IgD-negative memory B cell (primary cell): ENCODE measurements at regions not wholly inside any gene's neighbourhood (a gene's known extent, or its start where the extent isn't known, plus 50 kb on each side); places are given as distances from the start of the nearest gene placed in this dataset.

ENCODE experiments used
- H3K27ac Mint-ChIP-seq, 3 donors: one replicate each; pipeline ENCODE4 v1.8.0; 2020 to 2022; ENCODE audit warnings: mild to moderate bottlenecking in 3 of 3, mixed read lengths in 3 of 3, moderate library complexity in 1 of 3
- H3K27me3 Mint-ChIP-seq: one replicate; pipeline ENCODE4 v1.8.0; 2021; ENCODE audit warnings: mixed read lengths
- H3K36me3 Mint-ChIP-seq: one replicate; pipeline ENCODE4 v1.8.0; 2020; ENCODE audit warnings: mild to moderate bottlenecking, mixed read lengths
- H3K4me1 Mint-ChIP-seq, 3 donors: one replicate each; pipeline ENCODE4 v1.8.0; 2020 to 2022; ENCODE audit warnings: mixed read lengths in 3 of 3, mild to moderate bottlenecking in 1 of 3
- H3K4me3 Mint-ChIP-seq, 4 donors: one replicate each; pipeline ENCODE4 v1.8.0; 2020 to 2022; ENCODE audit warnings: mild to moderate bottlenecking in 4 of 4, mixed read lengths in 4 of 4, moderate library complexity in 3 of 4
- H3K9me3 Mint-ChIP-seq, 3 donors: one replicate each; pipeline ENCODE4 v1.8.0; 2020 to 2021; ENCODE audit warnings: mixed read lengths in 3 of 3, mild to moderate bottlenecking in 1 of 3

DNA sequence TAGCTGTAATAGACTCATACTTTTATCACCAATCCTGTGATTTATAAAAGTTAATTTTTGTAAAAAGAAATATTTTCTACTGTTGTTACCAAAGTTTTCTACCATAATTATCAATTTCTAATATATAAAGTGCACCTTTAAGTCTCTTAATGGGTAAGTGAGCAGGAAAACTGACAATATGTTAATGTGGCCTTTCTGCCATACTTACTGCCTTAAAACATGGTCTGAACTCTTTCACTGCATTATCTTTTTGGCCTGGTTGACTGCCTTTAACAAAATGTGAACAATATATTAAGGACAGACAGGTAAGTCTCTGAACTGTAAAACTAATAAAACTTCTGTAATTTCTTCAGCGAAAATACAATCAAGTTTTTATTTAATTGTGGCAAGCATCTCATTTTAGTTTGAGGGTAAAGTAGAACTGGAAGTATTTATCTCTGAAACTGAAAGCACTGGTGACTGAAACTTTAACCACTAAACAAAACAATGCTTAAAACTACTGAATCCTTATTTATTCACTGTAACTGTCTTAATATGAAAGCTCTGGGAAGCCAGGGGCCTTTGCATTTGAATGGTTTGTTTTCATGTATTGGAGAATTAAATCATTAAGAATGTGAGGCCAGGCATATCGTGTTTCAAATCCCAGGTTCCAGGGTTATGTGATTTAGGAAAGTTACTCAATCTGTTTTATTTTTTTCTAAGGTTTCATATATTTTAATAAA lies 948.8 kb upstream of the POT1 start:
- Mint-ChIP-seq H3K27ac (no peak overlapping the region), H3K27me3 (no peaks in the 10 kb centered on the region), H3K9me3 (peaks cover 0 to 4% (median 0%) of the 10 kb centered on the region in 3 donors), H3K4me3 (no peak overlapping the region), H3K4me1 (no peaks in the 10 kb centered on the region), H3K36me3 (no peaks in the 10 kb centered on the region)

DNA sequence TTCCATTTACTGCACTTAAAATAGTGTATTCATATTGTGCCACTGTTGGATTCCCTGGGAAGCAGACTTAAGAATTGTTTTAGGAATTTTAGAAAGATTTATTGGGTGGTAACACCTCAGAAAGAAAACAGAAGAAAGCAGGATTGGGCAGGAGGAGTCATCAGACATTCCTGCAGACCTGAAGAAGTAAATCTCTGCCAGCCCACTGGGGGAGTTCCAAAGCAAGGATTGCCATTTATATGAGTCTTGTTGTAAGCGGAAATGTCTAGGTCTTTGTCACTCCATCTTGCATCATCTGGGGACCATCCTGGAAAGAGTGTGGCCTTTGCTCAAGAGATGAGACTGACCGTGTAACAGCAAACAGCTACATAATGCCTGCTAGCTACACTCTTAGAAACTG lies 947.6 kb upstream of the POT1 start:
- peaks cover 0 to 4% (median 0%) of the 10 kb centered on the region in 3 donors for H3K9me3 Mint-ChIP-seq
- H3K36me3 Mint-ChIP-seq: no peaks in the 10 kb centered on the region

DNA sequence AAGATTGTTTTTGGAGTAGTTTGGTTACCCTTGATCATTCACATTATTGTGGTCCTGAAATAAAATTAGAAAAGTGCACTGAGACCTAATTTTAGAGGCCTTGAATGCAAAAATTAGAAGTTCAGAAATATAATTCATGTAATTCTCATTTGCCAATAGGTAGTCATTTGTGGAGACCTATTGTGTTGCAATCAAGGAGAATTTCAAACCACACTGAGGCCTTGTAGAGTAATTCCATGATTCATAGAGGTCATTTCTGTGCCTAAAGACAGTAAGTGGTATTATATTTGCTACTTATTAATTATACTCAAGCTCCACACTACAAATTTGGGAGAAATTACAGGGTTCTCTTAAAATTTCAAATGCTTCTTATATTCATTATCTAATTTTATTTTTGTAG lies 946.8 kb upstream of the POT1 start:
- Mint-ChIP-seq H3K9me3 (peaks cover 0 to 4% (median 0%) of the 10 kb centered on the region in 3 donors), H3K36me3 (no peaks in the 10 kb centered on the region), H3K27me3 (no peaks in the 10 kb centered on the region), H3K4me3 (no peak overlapping the region), H3K27ac (no peak overlapping the region), H3K4me1 (no peaks in the 10 kb centered on the region)

More for the DNA sequence above, 947.6 kb upstream of the POT1 start:
- Mint-ChIP-seq H3K27ac (no peak overlapping the region), H3K4me1 (no peaks in the 10 kb centered on the region), H3K27me3 (no peaks in the 10 kb centered on the region), H3K4me3 (no peak overlapping the region)

DNA sequence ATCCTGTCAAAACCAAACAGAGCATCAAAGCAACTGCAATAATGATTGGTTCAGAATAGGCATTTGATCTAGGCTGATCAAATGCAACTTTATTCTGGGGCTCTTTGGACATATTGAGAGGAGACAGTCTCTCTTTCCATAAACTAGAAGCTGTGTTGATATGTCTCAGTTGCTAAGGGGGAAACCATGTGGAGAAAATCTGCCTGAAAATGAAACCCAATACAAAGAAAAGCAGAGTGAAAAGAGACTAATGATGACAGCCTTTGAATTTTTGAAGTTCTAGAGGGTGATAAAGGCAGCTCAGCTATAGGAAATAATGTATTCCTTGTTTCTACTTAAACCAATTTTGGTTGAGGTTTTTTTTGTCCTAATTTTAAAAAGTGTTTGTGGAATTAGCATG lies 941.8 kb upstream of the POT1 start:
- Mint-ChIP-seq H3K36me3 (no peaks in the 10 kb centered on the region), H3K4me3 (no peak overlapping the region), H3K27me3 (no peaks in the 10 kb centered on the region), H3K9me3 (peaks cover 2 to 4% (median 4%) of the 10 kb centered on the region in 3 donors), H3K27ac (no peak overlapping the region), H3K4me1 (peaks cover 0 to 2% (median 0%) of the 10 kb centered on the region in 3 donors)

DNA sequence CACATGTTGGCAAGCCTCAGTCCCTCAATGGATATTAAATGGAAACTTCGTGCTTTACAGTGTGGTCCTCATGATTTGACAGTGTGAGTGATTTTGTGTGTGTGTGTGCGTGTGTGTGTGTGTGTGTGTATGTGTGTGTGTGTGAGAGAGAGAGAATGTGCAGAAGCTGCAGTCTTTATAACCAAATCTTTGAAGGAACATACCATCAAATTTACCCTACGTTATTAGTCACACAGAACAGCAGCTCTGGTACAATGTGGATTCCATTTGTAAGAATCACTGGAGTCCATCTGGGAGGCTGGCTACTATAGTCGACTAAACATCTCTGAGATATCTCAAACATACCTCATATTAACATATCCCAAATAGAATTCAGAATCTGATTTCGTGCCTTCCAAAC lies 928.0 kb upstream of the POT1 start:
- Mint-ChIP-seq H3K36me3 (no peaks in the 10 kb centered on the region), H3K9me3 (peaks cover 0 to 5% (median 5%) of the 10 kb centered on the region in 3 donors), H3K27ac (no peak overlapping the region), H3K4me1 (no peaks in the 10 kb centered on the region), H3K27me3 (no peaks in the 10 kb centered on the region), H3K4me3 (no peak overlapping the region)

DNA sequence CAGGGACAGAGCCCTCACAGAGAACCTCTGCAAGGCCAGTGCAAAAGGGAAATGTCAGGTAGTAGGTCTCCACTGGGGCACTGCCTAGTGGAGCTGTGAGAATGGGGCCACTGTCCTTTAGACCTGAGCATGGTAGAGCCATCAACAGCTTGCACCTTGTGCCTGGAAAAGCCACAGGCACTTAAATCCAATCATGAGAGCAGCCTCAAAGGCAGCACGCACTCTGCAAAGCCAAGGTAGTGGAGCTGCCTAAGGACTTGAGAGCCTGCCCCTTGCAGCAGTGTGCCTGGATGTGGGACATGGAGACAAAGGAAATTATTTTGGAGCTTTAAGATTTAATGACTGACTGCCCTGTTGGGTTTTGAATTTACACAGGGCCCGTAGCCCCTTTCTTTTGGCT lies 918.5 kb upstream of the POT1 start:
- Mint-ChIP-seq H3K27ac (no peak overlapping the region), H3K36me3 (no peaks in the 10 kb centered on the region), H3K4me3 (no peak overlapping the region), H3K27me3 (no peaks in the 10 kb centered on the region), H3K4me1 (no peaks in the 10 kb centered on the region), H3K9me3 (peaks cover 8 to 17% (median 12%) of the 10 kb centered on the region in 3 donors)

DNA sequence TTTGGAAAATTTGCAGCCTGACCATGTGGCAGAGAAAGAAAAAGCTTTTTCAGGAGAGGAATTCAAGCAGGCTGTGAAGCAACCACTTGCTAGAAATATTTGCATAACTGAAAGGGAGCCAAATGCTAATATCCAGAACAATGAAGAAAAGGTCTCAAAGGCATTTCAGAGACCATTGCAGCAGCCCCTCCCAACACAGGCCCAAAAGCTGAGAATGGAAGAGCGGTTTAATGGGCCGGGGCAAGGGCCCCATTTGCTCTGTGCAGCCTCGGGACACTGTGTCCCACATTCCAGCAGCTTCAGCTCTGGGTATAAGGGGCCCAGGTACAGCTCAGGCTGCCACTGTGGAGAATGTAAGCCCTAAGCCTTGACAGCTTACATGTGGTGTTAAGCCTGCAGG lies 918.1 kb upstream of the POT1 start:
- no peaks in the 10 kb centered on the region for H3K4me1 Mint-ChIP-seq
- H3K36me3 Mint-ChIP-seq: no peaks in the 10 kb centered on the region
- no peak overlapping the region for H3K27ac Mint-ChIP-seq
- no peak overlapping the region for H3K4me3 Mint-ChIP-seq
- no peaks in the 10 kb centered on the region for H3K27me3 Mint-ChIP-seq
- peaks cover 8 to 17% (median 12%) of the 10 kb centered on the region in 3 donors for H3K9me3 Mint-ChIP-seq

DNA sequence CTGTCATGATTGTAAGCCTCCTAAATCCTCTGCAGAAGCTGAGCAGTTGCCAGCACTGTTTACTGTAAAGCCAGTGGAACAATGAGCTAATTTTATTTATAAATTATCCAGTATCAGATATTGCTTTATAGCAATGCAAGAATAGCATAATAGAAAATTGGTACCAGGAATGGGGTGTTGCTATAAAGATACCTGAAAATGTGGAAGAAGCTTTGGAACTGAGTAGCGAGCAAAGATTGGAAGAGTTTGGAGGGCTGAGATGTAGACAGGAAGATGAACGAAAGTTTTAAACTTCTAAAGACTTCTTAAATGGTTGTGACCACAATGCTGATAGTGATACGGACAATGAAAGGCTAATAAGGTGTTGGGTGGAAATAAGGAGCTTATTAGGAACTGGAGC lies 917.4 kb upstream of the POT1 start:
- H3K9me3 Mint-ChIP-seq: peaks cover 8 to 14% (median 12%) of the 10 kb centered on the region in 3 donors
- no peaks in the 10 kb centered on the region for H3K4me1 Mint-ChIP-seq
- no peak overlapping the region for H3K4me3 Mint-ChIP-seq
- H3K36me3 Mint-ChIP-seq: no peaks in the 10 kb centered on the region
- H3K27me3 Mint-ChIP-seq: no peaks in the 10 kb centered on the region
- H3K27ac Mint-ChIP-seq: no peak overlapping the region

DNA sequence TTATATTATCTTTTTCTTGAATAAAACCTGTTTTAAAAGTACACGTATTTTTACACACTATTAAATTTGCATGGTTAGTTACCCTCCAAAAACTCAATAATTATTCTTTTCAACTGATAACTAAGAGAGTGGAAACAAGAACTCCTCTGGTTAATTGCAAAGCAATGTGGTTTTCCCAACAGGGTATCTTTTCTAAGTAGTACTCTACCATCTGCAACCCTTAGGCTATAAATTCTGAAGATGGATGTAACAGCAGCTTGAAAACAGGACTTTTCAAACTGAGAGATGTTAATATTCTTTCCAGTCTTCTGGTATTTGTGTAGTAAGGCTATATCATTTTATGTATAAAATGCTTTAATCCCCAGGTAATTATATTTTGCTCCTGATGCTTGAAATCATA lies 916.1 kb upstream of the POT1 start:
- peaks cover 8 to 14% (median 9%) of the 10 kb centered on the region in 3 donors for H3K9me3 Mint-ChIP-seq
- H3K4me1 Mint-ChIP-seq: no peaks in the 10 kb centered on the region
- no peaks in the 10 kb centered on the region for H3K27me3 Mint-ChIP-seq
- H3K36me3 Mint-ChIP-seq: no peaks in the 10 kb centered on the region
- H3K4me3 Mint-ChIP-seq: no peak overlapping the region
- H3K27ac Mint-ChIP-seq: no peak overlapping the region

DNA sequence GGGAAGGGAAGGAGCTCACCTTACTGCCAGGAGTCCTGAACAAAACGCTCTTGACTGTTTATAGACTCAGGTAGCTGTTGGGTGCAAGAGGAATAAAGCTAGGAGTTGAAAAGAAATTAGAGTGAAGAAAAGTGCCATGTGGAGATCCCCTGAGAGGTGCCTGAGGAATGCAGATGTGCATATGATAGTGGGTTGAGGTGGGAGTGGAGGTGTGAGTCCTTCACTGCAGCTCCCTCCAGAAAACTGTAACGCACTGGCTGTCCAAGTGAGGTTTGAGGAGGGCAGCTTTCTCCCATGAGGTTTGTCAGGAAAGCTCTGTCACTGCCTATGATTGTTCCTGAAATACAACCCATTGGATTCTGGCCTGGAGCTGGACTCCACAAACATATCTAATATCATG lies 904.8 kb upstream of the POT1 start:
- peaks cover 6 to 8% (median 7%) of the 10 kb centered on the region in 3 donors for H3K9me3 Mint-ChIP-seq
- no peak overlapping the region for H3K4me3 Mint-ChIP-seq
- no peaks in the 10 kb centered on the region for H3K36me3 Mint-ChIP-seq
- no peak overlapping the region for H3K27ac Mint-ChIP-seq
- no peaks in the 10 kb centered on the region for H3K4me1 Mint-ChIP-seq
- no peaks in the 10 kb centered on the region for H3K27me3 Mint-ChIP-seq

DNA sequence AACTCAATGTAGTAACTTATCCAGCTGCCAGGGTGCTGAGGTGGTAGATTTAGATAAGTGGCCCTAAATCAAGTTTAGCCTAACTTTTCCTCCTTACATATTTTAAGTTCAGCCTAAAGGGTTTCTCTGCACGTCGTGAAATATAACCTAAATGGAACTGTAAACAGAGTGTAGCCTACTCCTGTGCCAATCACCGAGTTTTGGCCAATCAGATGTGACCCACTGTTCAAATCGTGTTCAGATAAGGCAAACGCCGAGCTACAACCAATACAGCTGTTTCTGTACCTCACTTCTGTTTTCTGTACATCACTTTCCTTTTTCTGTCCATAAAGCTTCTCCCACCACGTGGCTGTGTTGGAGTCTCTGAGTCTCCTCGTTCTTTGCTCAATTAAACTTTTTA lies 904.2 kb upstream of the POT1 start:
- H3K27me3 Mint-ChIP-seq: no peaks in the 10 kb centered on the region
- no peak overlapping the region for H3K4me3 Mint-ChIP-seq
- no peaks in the 10 kb centered on the region for H3K4me1 Mint-ChIP-seq
- H3K9me3 Mint-ChIP-seq: peaks cover 7 to 9% (median 9%) of the 10 kb centered on the region in 3 donors
- no peaks in the 10 kb centered on the region for H3K36me3 Mint-ChIP-seq
- H3K27ac Mint-ChIP-seq: no peak overlapping the region

DNA sequence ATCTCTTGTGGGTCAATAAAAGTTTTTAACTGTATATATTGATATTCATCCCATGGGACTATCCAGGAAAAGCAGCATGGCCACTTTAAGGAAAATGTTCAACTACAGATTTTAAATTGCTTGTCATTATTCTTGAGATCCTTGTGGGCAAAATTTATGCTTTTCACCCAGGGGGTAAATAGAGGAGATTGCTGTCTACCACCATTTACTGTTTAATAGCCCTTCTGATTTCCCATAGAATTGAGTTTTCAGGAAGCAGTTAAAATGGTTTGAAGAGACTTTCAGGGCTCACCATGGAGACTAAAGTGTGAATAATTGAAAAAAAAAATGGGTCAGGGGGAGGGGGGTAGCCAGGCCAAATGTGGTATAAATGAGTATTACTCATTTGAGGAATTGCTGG lies 901.1 kb upstream of the POT1 start:
- no peak overlapping the region for H3K27ac Mint-ChIP-seq
- no peaks in the 10 kb centered on the region for H3K36me3 Mint-ChIP-seq
- no peak overlapping the region for H3K4me3 Mint-ChIP-seq
- H3K27me3 Mint-ChIP-seq: no peaks in the 10 kb centered on the region
- no peaks in the 10 kb centered on the region for H3K4me1 Mint-ChIP-seq
- peaks cover 7 to 15% (median 11%) of the 10 kb centered on the region in 3 donors for H3K9me3 Mint-ChIP-seq

DNA sequence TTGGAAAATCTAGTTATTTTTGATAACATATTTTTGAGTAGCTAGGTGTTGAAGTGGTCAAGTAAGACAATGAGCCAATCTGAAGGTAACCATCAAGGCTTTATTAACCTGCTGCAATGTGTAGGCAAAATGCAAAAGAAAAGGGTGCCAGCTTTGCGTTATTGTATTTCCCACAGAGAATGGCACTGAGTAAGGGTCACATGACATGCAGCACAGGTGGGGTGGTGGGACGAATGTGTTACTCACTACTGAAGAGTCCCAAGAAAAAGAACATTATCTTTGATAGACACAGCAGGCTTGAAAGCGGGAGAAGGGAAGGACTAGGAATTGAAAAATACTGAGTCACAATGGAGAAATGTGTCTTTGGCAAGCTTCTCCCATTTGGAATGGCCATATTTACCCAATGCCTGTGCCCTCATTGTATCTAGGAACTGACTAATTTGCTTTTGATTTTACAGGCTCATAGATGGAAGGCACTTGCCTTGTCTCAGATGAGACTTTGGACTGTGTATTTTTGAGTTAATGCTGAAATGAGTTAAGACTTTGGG lies 898.6 kb upstream of the POT1 start:
- Mint-ChIP-seq H3K27ac (no peak overlapping the region), H3K4me3 (no peak overlapping the region), H3K4me1 (no peaks in the 10 kb centered on the region), H3K36me3 (no peaks in the 10 kb centered on the region), H3K27me3 (no peaks in the 10 kb centered on the region), H3K9me3 (peaks cover 3 to 15% (median 11%) of the 10 kb centered on the region in 3 donors)

DNA sequence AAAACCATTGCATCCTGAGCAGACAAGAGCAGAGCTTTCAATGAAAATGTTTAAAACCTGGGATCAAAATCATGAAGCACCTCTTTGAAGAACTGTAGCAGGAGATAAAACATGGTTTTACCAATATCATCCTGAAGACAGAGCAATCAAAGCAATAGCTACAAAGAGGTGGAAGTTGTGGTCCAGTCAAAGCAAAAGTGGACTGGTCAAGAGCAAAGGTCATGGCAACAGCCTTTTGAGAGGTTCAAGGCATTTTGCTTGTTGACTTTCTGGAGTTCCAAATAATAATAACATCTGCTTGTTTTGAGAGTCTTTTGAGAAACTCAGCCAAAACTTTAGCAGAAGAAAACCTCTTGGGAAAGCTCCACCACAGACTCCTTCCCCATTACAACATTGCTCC lies 893.9 kb upstream of the POT1 start:
- Mint-ChIP-seq H3K4me1 (no peaks in the 10 kb centered on the region), H3K4me3 (no peak overlapping the region), H3K27me3 (no peaks in the 10 kb centered on the region), H3K36me3 (no peaks in the 10 kb centered on the region), H3K27ac (no peak overlapping the region), H3K9me3 (peaks cover 2 to 3% (median 3%) of the 10 kb centered on the region in 3 donors)

DNA sequence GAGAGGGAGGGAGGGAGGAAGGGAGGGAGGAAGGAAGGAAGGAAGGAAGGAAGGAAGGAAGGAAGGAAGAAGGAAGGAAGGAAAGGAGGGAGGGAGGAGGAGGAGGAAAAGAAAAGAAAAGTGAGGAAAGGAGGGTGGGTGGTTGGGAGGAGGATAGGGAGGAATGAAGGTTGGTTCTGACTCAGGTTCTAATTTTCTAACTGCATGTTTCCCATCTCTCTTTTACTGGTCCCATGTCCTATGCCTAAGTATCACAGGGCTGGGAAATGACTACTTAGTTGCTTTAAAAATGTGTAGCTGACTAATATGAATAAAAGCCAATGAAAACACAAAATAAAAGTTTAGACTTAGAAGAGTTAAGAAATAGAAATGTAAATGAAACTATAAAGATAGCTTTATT lies 890.9 kb upstream of the POT1 start:
- peaks cover 0 to 3% (median 2%) of the 10 kb centered on the region in 3 donors for H3K9me3 Mint-ChIP-seq
- no peaks in the 10 kb centered on the region for H3K27me3 Mint-ChIP-seq
- H3K4me3 Mint-ChIP-seq: no peak overlapping the region
- no peak overlapping the region for H3K27ac Mint-ChIP-seq
- no peaks in the 10 kb centered on the region for H3K4me1 Mint-ChIP-seq
- no peaks in the 10 kb centered on the region for H3K36me3 Mint-ChIP-seq

DNA sequence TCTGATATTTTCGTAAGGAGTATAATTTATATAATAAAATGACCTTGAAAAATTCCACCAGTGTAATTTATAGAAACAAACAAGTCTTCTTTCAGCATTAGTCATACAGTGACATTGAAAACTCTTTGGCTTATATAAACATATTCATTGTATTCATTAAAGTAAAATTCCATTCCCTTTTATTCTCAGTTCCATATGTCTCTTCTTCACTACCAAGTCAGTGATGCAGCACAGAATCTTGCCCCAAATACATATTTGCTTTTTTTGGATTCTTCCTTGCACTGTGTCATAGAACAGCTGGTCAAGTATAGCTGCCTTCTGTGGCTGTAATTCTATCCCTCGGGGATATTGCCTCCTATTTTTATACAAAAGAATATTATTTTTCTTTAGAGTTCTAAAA lies 884.5 kb upstream of the POT1 start:
- Mint-ChIP-seq H3K27ac (no peak overlapping the region), H3K36me3 (no peaks in the 10 kb centered on the region), H3K4me1 (no peaks in the 10 kb centered on the region), H3K9me3 (no peaks in the 10 kb centered on the region), H3K4me3 (no peak overlapping the region), H3K27me3 (no peaks in the 10 kb centered on the region)
